Left ventricle myocardium superior (tissue), 1 donor: ENCODE measurements at regions not wholly inside any gene's neighbourhood (a gene's known extent, or its start where the extent isn't known, plus 50 kb on each side); places are given as distances from the start of the nearest gene placed in this dataset.

Source experiments
- ATAC-seq: fragments of 200-7000 bp; cut with Tn5 transposase; one replicate; pipeline ENCODE4 v1.9.1; 2020; ENCODE audit warnings: mild to moderate bottlenecking, moderate library complexity
- DNase-seq: peaks from one replicate; pipeline ENCODE4 v3.0.0-alpha.2; 2020
- intact Hi-C: fragments of 100-400 bp; cut with micrococcal nuclease; formaldehyde crosslinking; loops from one replicate; pipeline ENCODE4 v1.11.0; 2022
- donor health status: DM: no; HTN: yes; CAD: no; lungs with severe emphysema.

DNA sequence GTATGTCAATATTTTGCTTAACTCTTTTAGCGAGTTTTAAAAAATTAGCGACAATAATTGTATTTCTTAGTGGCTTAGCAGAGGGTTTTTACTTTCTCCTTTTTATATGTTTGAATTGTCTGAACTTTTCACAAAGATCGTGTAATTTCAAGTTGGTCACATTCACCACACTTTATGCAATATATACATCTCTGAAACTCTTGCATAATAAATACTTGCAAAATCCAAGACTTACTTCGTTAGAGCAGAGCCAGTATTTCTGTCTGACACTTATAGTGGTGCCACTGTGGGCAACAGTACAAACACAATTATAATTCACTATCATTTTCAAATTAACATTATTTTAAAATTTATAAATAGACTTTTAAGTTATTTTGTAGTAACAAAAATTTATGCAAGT, 62.0 kb downstream of the SUCNR1 start:
- no peak for ATAC-seq

DNA sequence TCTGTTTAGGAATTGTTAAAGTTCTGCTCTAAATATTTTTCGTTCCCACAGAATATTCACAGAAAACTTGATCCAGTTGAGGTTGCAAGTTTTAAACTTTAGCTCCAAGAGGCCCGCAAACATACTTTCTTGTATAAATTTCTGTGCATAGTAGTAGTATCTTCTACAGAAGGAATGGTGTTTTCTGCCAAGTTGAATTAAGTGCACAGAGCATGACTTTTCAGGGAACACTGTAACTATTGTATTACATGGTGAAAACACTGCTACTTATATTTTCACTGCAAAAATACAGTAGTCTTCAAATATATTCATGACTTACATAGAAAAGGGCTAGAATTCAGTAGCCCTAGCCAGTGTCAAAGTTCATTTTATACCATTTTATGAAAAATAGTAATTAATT, 67.0 kb downstream of the SUCNR1 start:
- DNase-seq: no peak
- intact Hi-C loops: no loop called here
- no peak for ATAC-seq

More for the DNA sequence above, 62.0 kb downstream of the SUCNR1 start:
- intact Hi-C loops: no loop called here
- DNase-seq: no peak

DNA sequence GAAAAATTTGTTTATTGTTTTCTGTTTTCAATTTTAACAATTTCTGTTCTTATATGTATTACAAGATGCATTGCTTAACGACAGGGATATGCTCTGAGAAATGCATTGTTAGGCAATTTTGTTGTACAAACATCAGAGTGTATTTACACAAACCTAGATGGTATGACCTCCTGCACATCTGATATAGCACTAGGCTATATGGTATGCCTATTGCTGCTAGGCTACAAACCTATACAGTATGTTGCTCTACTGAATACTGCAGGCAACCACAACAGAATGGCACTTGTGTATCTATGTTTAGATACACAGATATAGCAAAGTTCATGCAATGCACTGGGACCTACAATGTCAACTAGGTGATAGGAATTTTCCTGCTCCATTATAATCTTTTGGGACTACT, 70.1 kb downstream of the SUCNR1 start:
- intact Hi-C loops: no loop called here
- no peak for ATAC-seq
- DNase-seq: no peak

GRCh38 chr3:151944356-151944755, 70.9 kb downstream of the SUCNR1 start:
- no peak for DNase-seq
- no peak for ATAC-seq
- intact Hi-C loops: no loop called here

DNA sequence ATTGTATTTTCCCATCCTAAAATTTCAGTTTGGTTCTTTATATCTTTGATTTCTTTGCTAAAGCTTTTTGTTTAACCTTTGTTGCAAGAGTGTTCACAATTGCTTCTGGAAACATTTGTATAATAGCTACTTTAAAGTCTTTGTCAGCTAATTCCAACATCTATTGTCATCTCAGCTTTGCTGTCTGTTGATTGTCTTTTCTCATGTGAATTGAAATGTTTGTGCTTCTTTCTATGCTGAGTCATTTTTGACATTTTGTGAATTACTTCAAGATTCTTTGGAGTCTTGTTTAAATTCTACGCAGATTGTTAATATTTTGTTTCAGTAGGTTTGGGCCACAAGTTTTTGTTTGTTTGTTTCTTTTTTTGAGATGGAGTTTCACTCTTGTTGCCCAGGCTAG, 73.2 kb downstream of the SUCNR1 start:
- DNase-seq: no peak
- ATAC-seq: no peak
- intact Hi-C loops: no loop called here

GRCh38 chr3:151949706-151950105, 76.3 kb downstream of the SUCNR1 start:
- intact Hi-C loops: no loop called here
- DNase-seq (no peak), ATAC-seq (no peak)

- DNase-seq: no peak
These were observed 81.9 kb downstream of the SUCNR1 start for GRCh38 chr3:151955356-151955755.

GRCh38 chr3:151960961-151961580, 87.6 kb downstream of the SUCNR1 start:
- DNase-seq: no peak
- intact Hi-C loops: no loop called here
- no peak for ATAC-seq

More at GRCh38 chr3:151955356-151955755, 81.9 kb downstream of the SUCNR1 start:
- intact Hi-C loops: no loop called here
- no peak for ATAC-seq

GRCh38 chr3:151962352-151962751, 88.9 kb downstream of the SUCNR1 start:
- intact Hi-C loops: no loop called here
- no peak for ATAC-seq

DNA sequence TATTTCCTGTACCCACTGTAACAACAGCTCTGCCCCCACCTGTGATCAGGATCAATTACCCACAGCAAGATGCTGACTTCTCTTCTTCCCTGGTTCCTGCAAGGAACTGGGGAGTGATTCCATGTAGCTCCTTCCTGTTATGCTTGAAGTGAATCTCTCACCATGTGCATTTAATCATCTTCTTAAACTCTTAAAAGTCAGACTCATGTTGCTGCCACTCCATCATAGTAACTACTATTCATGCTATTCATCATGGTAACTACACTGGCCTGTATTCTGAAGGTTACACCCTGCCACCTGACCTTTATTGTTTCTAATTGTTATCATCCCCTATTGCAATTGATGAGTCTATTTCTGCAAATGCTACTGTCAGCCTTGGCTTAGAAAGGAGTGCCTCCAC, 89.5 kb downstream of the SUCNR1 start:
- DNase-seq (no peak), ATAC-seq (no peak)
- intact Hi-C loops: no loop called here

More at GRCh38 chr3:151962352-151962751, 88.9 kb downstream of the SUCNR1 start:
- no peak for DNase-seq

DNA sequence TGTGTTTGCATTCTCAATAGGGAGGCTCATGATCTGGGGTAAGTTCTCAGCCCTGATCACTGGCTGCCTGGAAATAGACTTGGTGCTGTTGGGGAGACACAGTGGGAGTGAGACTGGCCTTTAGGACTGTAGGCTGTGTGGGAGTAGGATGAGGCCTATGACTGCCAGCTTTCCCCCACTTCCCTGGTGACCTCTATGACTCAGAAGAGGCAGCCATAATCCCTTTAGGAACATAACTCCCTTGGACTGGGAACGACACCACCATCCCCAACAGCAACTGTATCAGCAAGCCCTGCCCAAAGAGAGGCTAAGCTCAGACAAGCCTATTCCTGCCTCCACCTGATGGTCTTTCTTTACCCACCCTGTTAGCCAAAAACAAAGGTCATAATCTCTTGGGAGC, 91.3 kb downstream of the SUCNR1 start:
- no peak for ATAC-seq
- DNase-seq: no peak
- intact Hi-C loops: no loop called here

GRCh38 chr3:151969026-151969642, 95.7 kb downstream of the SUCNR1 start:
- no peak for DNase-seq
- ATAC-seq: no peak
- intact Hi-C loops: no loop called here

DNA sequence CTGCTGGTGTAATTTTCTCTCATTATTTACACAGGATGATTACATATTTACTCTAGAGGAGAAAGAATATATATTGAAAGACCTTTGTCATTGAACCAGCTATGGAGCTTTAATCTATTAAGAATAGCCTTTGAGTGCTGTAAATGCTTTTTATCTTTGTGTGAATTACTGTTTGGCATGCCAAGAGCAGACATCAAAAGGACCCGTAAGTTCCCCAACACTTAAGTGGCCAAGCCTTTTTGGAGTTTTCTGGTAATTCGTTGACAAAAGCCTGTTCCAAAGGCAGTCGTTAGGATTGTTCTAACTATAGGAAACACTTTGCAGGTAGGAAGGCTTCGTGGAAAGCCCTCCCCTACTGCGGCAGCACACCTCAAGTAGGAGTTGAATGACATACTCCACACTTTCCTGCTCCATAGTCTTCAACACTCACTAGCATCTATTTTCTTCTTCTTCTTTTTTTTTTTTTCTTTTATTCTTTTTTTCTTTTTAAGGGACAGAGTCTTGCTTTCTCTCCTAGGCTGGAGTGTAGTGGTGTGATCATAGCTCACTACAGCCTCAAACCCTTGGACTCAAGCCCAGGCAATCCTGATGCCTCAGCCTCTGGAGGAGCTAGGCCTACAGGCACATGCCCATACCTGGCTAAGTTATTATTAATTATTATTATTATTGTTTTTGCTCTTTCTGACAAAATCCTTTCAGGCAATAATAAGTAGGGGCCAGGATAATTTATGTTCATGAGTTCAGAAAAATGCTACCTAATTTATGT, 98.6 kb downstream of the SUCNR1 start:
- intact Hi-C loops: no loop called here
- ATAC-seq: no peak
- no peak for DNase-seq

DNA sequence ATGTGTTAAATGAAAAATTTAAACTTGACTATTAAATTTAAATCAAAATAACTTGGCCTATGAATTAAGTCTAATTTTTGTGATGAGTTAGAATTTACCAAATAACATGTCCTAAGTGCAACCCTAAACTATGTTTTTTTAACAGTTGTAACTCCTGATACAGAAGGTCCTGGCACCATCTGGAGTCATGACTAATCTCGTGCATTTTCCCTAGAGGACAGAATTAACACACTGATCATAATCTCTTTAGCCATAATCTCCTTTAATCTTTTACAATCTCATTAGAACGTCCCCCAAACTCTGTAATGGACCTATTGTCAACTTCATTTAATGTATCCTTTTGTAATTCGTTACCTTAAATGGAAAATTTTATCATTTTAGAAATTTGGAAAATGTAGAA, 100.6 kb downstream of the SUCNR1 start:
- intact Hi-C loops: no loop called here
- ATAC-seq (no peak), DNase-seq (no peak)

DNA sequence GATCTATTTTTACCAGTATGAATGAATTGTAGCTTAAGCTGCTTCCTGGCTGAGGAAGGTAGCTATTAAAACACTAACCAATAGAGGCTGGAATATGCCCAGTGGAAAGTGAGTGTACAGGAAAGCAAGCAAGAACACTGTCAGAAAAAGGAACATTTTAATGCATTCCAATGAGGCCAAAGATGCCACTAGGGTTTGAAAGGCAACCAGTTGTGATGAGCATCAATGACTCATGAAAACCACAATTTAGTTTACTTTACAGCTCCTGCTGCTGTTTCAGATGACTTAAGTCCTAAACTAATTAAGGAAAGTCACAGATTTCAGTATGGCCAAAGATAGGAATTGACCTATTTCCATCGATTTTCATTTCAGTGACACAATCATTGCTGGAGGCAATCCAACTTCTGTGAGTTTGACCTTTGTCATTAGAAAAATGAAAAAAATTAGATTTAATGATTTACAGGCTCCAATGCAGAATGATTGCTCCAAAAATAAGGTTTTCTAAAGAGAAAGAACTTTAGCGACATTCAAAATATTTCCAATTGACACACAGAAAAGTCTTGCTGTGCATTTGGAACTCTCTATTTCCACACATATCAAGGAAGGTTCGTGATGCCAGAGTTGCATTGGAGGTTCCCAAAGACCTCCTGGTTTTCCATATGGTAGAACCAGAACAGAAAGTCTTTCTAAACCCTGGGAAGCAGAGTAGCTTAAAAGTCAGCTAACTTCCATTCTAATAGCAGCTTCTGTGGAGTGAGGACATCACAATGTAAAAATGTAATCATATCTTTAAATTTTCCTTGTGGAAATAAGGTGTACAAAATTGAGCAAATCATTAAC, 103.0 kb downstream of the SUCNR1 start:
- intact Hi-C loops: no loop called here
- no peak for DNase-seq
- ATAC-seq: no peak

DNA sequence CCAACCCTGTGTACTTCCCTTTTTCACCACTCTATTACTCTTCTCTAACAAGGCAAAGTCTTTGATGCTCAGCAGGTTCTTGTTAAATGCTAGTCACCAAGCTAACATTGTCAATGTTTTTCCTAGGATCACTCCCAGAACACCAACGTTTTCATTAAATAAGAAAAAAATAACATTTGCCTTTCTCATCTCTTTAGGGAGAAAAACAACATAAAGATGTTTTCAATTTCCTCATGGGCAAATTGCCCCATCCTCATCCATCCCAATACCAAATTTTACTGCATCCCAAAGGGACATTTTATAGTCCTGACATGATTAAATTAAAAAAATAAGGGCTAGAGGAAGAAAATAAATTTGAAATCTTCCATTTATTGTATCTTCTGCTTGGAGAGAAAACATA, 106.5 kb downstream of the SUCNR1 start:
- intact Hi-C loops: no loop called here
- DNase-seq (no peak), ATAC-seq (no peak)

GRCh38 chr3:151983538-151983937, 110.1 kb downstream of the SUCNR1 start:
- ATAC-seq (no peak), DNase-seq (no peak)
- intact Hi-C loops: no loop called here

GRCh38 chr3:151985787-151986430, 112.5 kb downstream of the SUCNR1 start:
- ATAC-seq: no peak
- intact Hi-C loops: no loop called here
- no peak for DNase-seq

- ATAC-seq: no peak
- intact Hi-C loops: no loop called here
- no peak for DNase-seq
These were observed 114.5 kb downstream of the SUCNR1 start for GRCh38 chr3:151987893-151988292.
